Activated T-cell treated with anti-CD3 and anti-CD28 coated beads, Interleukin-2, amount 50 U/mL, for 72 hours (primary cell): ENCODE measurements at regions not wholly inside any gene's neighbourhood (a gene's known extent, or its start where the extent isn't known, plus 50 kb on each side); places are given as distances from the start of the nearest gene placed in this dataset.

Source experiments
- ATAC-seq, 2 donors: fragments of 150-1000 bp; cut with Tn5 transposase; replicated peaks in 1 of 2; 2 replicates each; pipeline ENCODE4 v1.10.0; 2021; ENCODE audit warnings: moderate library complexity in 2 of 2, mild to moderate bottlenecking in 1 of 2
- DNase-seq, 2 donors: peaks; one replicate each; pipeline ENCODE4 v3.0.0; 2021 to 2022; ENCODE audit warnings: mixed read lengths in 1 of 2
- H3K27ac Mint-ChIP-seq: one replicate; pipeline ENCODE4 v1.8.0; 2022; ENCODE audit warnings: mild to moderate bottlenecking, moderate library complexity, mixed read lengths
- H3K27me3 Mint-ChIP-seq: one replicate; pipeline ENCODE4 v1.8.0; 2022; ENCODE audit warnings: low read depth, mixed read lengths
- H3K36me3 Mint-ChIP-seq, 2 donors: one replicate each; pipeline ENCODE4 v1.8.0; 2022; ENCODE audit warnings: mixed read lengths in 2 of 2, mild to moderate bottlenecking in 1 of 2; ENCODE audit not compliant: insufficient read depth in 2 of 2
- H3K4me1 Mint-ChIP-seq: one replicate; pipeline ENCODE4 v1.8.0; 2022; ENCODE audit warnings: low read depth, mixed read lengths
- H3K4me3 Mint-ChIP-seq, 2 donors: one replicate each; pipeline ENCODE4 v1.8.0; 2022; ENCODE audit warnings: mild to moderate bottlenecking in 2 of 2, mixed read lengths in 2 of 2, moderate library complexity in 2 of 2
- H3K9me3 Mint-ChIP-seq, 2 donors: one replicate each; pipeline ENCODE4 v1.8.0; 2022; ENCODE audit warnings: mixed read lengths in 2 of 2

DNA sequence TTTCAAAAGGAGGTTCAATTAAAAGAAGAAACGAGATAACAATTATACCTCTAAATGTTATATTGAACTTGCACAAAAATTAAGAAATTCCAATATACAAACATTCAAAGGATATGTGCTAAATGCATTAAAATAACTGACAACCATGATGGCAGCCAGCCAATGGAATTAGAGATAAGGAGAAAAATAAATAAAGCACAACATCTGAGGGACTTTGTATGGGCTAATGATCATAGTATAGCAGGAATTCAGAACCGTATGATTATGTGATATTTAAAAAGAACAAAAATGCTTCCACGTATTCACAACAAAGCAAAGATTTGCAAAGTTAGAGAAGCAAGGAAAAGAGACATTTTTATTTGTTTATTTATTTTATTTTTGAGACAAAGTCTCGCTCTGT lies 1103.0 kb downstream of the CBLN2 start:
- Mint-ChIP-seq H3K4me1 (no peaks in the 10 kb centered on the region), H3K4me3 (no peak overlapping the region), H3K36me3 (no peaks in the 10 kb centered on the region), H3K27ac (no peak overlapping the region), H3K9me3 (peaks cover 1 to 5% of the 10 kb centered on the region in 2 donors), H3K27me3 (no peaks in the 10 kb centered on the region)
- no peak for ATAC-seq
- no peak for DNase-seq

DNA sequence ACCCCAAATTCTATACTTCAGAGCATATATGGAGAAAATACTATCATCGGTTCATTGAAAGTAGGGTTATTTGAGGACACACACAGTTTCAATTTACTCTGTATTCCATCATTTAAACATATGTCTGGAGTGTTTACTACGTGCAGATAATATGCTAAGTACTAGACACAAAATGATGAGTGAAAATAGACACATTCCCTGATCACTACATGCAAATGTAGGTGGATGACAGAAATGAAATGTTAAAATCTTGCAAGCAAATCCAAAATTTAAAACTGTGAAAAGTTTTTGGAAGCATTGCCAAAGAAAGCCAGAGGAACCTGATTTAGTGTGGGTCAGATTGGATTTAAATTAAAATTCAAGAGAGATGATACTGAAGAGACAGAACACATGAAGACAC lies 1106.6 kb downstream of the CBLN2 start:
- no peak for ATAC-seq
- no peak for DNase-seq
- Mint-ChIP-seq H3K4me3 (no peak overlapping the region), H3K27me3 (no peaks in the 10 kb centered on the region), H3K27ac (no peak overlapping the region), H3K4me1 (no peaks in the 10 kb centered on the region), H3K9me3 (no peaks in the 10 kb centered on the region), H3K36me3 (no peaks in the 10 kb centered on the region)

DNA sequence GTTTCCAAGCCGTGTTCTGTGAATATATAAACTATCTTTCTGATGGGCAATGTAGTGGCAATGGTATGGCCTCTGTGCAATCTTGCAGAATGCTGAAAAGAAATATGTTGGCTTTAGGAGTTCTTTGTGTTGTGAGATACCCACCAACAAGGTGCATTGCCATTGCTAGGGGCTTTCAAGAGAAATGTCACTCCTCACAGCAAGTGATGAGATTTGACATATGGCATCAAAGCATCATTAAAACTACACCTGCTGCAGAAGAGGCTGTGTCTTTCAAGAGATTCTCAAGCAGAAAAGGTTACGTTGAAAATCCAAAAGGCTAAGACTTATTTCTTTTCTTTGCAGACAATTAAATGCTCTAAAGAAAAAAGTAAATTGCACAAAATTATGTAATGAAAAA lies 1110.8 kb downstream of the CBLN2 start:
- Mint-ChIP-seq H3K4me1 (no peaks in the 10 kb centered on the region), H3K9me3 (no peaks in the 10 kb centered on the region), H3K27me3 (no peaks in the 10 kb centered on the region), H3K27ac (no peak overlapping the region), H3K4me3 (no peak overlapping the region), H3K36me3 (no peaks in the 10 kb centered on the region)
- DNase-seq (no peak), ATAC-seq (no peak)

DNA sequence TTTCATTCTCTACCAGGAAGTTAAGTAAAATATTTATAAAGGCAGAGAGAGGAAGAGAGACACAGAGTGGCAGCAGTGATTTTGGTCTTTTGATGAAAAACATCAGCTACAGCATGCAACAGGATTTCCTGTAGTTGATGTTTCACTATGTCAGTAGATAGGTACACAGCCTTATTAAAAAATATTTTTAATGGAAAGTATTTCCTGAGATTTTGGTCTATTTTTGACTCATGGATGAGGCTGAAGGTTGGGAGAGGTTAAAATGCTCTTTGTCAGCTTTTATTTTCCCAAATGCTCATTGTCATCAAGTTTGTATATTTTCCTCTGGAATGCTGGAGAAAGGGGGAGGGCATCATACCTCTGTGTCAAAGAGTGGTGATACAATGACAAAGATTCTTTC lies 1112.5 kb downstream of the CBLN2 start:
- Mint-ChIP-seq H3K27ac (no peak overlapping the region), H3K4me1 (no peaks in the 10 kb centered on the region), H3K27me3 (no peaks in the 10 kb centered on the region), H3K4me3 (no peak overlapping the region), H3K36me3 (no peaks in the 10 kb centered on the region), H3K9me3 (no peaks in the 10 kb centered on the region)
- ATAC-seq (no peak), DNase-seq (no peak)

DNA sequence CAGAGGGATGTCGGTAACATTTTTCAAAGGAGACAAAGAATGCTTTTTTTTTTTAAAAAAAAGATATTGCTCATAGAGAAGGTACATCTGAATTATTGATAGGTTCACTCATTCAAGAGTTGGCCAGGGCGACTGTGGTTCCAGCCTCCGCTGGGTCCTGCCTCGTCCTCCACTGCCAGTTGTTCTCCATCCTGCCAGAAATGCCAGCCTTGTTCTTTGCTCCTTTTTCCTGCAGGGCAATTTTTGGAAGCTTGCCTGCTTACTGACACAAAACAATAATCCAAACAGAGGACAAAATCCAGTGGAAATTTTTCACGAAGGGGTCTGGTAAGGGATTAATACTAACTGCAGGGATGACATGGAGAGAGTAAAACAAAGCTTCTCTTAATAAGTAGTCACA lies 1113.0 kb downstream of the CBLN2 start:
- no peaks in the 10 kb centered on the region for H3K36me3 Mint-ChIP-seq
- no peaks in the 10 kb centered on the region for H3K9me3 Mint-ChIP-seq
- DNase-seq (no peak), ATAC-seq (no peak)
- no peak overlapping the region for H3K27ac Mint-ChIP-seq
- no peaks in the 10 kb centered on the region for H3K4me1 Mint-ChIP-seq
- no peak overlapping the region for H3K4me3 Mint-ChIP-seq
- H3K27me3 Mint-ChIP-seq: no peaks in the 10 kb centered on the region

DNA sequence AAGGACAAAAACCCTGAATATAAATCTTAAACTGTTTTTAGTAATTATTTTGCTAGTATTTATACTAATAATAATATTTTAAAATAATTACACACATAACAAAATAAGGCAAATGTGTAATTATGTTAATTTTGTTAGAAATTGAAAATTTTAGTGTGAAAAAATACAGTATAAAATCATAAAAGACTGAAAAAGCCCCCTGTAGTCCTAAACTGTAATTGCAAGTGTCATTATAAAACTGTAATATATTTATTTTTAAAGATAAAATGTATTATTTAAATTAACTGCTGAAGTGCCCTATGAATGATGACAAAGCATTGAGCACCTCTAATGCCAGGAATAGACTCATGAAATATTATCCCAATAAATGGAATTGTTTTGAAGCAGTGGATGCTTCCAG lies 1117.7 kb downstream of the CBLN2 start:
- no peak for DNase-seq
- no peaks in the 10 kb centered on the region for H3K36me3 Mint-ChIP-seq
- H3K9me3 Mint-ChIP-seq: peaks cover 2 to 4% of the 10 kb centered on the region in 2 donors
- ATAC-seq: no peak
- no peak overlapping the region for H3K27ac Mint-ChIP-seq
- H3K27me3 Mint-ChIP-seq: no peaks in the 10 kb centered on the region
- H3K4me3 Mint-ChIP-seq: no peak overlapping the region
- no peaks in the 10 kb centered on the region for H3K4me1 Mint-ChIP-seq

DNA sequence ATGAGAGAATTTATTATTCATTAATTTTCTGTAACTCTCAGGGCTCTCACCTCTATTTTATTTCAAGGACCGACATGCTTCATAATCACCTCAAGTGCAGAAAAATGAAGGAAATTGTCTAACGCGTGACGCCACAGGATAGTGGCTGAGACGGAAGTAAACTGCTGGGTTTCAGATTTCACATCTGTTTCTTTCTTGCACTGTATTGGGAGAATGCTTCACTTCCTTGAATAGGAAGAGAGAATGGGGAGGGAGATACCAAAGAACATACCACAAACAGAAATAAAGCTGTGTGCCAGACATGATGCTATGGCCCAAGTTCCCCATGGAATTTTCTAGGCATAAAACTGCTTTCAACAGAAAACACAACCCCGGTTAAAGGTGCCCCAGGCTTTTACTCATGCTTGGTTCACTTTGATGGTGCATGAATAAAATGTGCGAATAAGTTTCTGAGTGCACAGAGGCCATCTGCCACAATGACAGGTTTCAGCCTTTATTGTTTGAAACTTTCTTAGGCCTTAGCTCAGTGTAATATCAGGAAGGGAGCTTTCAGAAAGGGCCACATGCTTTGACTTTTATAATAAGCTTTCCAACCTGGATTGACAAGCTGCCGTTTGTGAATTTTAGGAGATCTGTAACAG lies 1116.4 kb downstream of the SOCS6 start:
- no peak for ATAC-seq
- H3K27ac Mint-ChIP-seq: no peak overlapping the region
- no peak overlapping the region for H3K4me3 Mint-ChIP-seq
- H3K36me3 Mint-ChIP-seq: no peaks in the 10 kb centered on the region
- H3K4me1 Mint-ChIP-seq: no peaks in the 10 kb centered on the region
- DNase-seq: no peak
- H3K27me3 Mint-ChIP-seq: no peaks in the 10 kb centered on the region
- H3K9me3 Mint-ChIP-seq: no peaks in the 10 kb centered on the region

DNA sequence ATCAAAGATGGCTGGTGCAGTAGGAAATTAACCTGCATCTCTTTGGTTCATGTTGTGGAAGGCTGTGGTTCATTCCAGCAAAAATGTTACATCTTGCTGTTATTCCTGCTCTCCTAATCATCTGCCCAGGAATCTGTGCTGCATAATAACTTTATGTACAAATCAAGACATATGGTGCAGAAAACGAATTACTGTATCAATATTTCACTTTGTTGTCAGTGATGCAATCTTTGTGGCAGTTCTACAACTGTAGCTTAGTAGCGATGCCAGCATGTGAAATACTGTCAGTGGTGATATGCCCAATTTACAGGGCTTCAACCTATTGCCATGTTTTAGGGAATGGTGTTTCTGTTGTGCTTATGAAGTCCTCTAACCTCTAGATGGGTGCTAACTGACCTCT lies 1114.7 kb downstream of the SOCS6 start:
- Mint-ChIP-seq H3K27me3 (no peaks in the 10 kb centered on the region), H3K4me3 (no peak overlapping the region), H3K27ac (no peak overlapping the region), H3K9me3 (no peaks in the 10 kb centered on the region), H3K4me1 (no peaks in the 10 kb centered on the region), H3K36me3 (no peaks in the 10 kb centered on the region)
- ATAC-seq: no peak
- DNase-seq: no peak

DNA sequence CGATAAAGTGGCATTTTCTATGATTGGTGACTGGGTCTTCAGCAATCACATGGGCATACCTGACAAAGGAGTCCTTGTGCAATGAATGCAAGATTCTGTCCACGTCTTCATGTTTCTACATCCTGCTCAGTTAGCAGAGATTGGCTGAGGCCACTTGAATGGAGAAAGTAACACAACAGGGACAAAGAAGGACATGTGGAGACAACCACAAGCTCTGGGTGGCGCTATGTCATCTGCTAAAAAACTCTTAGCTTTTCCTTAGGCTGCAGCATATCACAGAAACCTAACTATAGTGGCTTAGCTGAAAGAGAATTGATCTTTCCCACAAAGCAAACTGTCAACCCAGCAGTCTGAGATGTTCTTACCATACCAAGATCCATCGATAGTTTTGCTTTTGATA lies 1109.7 kb downstream of the SOCS6 start:
- no peaks in the 10 kb centered on the region for H3K27me3 Mint-ChIP-seq
- no peaks in the 10 kb centered on the region for H3K36me3 Mint-ChIP-seq
- H3K4me3 Mint-ChIP-seq: no peak overlapping the region
- H3K9me3 Mint-ChIP-seq: no peaks in the 10 kb centered on the region
- no peaks in the 10 kb centered on the region for H3K4me1 Mint-ChIP-seq
- DNase-seq (no peak), ATAC-seq (no peak)
- no peak overlapping the region for H3K27ac Mint-ChIP-seq

DNA sequence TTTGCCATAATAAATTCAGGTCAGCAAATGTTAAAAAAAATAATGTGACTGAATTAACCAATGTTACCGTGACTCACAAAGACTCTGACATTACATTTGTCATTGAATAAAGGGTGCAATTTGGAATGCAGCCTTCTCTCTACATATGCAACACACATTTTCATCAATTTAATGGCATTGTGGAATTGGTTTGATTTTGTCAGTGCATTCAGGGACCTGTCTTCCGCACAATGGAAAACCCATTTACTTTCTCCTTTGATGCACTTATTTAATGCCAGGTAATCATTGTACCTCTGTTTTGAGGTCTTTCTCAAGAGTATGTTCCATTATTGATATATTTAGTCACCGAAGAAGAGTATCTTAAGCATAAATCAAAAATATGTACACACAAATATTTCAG lies 1099.3 kb downstream of the SOCS6 start:
- Mint-ChIP-seq H3K27ac (no peak overlapping the region), H3K4me3 (no peak overlapping the region), H3K9me3 (no peaks in the 10 kb centered on the region), H3K27me3 (no peaks in the 10 kb centered on the region), H3K36me3 (no peaks in the 10 kb centered on the region), H3K4me1 (no peaks in the 10 kb centered on the region)
- no peak for ATAC-seq
- DNase-seq: no peak

DNA sequence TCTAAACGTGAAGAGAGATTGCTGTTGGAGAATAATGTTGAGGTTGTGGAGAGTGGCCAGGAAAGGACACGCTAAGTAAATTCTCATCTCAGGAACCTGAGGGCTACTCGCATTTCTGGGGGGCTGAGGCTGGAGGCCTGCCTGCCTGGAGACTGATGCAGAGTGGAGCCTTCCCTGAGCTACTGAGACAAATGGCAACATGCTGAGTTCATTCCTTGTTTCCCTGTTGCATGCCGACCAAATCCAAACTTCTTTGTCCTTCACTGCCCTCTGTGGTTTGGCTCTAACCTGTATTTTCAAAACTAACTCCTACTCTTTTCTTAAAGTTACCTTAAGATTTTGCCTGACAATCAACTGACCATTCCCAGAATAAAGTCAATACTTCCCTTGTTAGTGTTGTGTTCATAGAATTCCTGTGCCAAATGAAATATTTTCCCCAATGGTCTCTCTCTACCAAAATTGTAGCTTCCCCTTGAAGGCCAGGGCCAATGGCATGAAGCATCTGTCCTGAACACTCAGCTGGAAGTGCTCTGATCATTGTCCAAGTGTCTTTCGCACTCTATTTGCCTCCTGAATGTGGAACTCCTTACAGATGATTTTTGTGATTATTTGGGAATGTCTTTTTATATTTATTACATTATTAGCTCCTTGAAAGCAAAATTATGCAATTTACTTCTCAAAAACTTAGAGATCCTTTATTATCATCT lies 1085.6 kb downstream of the SOCS6 start:
- ATAC-seq (no peak), DNase-seq (no peak)
- H3K4me3 Mint-ChIP-seq: no peak overlapping the region
- peaks cover 1 to 4% of the 10 kb centered on the region in 2 donors for H3K9me3 Mint-ChIP-seq
- no peaks in the 10 kb centered on the region for H3K4me1 Mint-ChIP-seq
- no peaks in the 10 kb centered on the region for H3K27me3 Mint-ChIP-seq
- H3K27ac Mint-ChIP-seq: no peak overlapping the region
- H3K36me3 Mint-ChIP-seq: no peaks in the 10 kb centered on the region

DNA sequence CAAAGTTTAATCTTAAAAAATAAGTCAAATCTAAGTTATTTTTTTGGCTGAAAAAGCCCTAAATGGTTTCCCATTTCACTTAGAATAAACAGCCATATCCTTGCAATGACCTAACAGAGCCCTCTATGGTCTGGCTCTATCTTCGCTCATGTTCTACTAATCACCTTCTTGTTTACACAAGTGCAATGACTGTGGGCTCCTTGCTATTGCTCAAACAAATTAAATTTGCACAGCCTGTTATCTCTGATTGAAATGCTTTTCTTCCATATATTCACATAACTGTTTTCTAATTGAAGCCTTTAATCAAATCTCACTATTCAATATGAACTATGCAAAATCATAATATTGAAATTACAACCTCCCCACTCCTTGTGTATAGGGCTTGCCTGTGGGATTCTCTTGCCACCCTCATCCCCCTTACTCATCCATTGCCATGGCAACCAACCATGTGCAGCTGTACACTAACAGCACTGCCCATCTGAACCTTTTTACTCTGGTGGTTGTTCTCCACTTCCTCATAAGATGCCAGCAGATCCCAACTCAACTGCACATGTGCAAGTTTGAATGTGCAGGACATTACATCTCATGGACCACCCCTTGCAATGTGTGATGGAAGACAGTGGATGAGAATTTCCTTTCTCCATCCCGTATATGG lies 1083.2 kb downstream of the SOCS6 start:
- H3K36me3 Mint-ChIP-seq: no peaks in the 10 kb centered on the region

DNA sequence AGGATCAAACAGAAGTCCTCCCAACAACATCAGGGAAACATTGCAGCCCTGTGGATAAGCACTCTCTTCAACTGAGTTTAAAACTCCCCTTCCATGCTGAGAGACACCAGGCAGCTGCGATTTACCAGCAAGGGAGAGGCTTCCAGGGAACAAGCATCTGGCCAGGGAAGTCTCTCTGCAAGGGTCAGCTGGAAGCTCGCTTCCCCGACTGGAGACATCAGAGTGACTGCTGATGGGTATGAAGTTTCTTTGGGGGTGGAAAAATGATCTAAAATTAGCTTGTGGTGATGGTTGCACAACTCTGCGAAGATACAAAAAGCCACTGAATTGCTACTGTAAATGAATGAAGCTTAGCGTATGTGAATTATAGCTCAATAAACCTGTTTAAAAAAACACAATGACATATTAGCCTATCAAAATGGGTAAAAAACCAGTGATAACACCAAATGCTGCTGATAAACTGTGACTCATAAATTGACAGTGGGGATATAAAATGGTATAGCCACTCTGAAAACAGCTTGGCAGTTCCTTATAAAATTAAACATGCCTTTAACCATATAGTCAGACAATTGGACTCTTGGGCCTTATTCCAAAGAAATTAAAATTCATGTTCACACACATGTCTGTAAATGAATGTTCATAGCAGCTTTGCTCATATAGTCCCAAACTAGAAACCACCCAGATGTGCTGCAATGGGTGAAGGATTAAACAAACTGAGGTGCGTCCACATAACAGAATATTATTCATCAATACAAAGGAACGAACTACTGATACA lies 1082.0 kb downstream of the SOCS6 start:
- Mint-ChIP-seq H3K9me3 (peaks cover 4 to 13% of the 10 kb centered on the region in 2 donors), H3K4me1 (no peaks in the 10 kb centered on the region), H3K36me3 (peaks cover 2 to 4% of the 10 kb centered on the region in 2 donors), H3K27ac (no peak overlapping the region), H3K4me3 (no peak overlapping the region), H3K27me3 (no peaks in the 10 kb centered on the region)
- ATAC-seq (no peak), DNase-seq (no peak)

More for the DNA sequence above, 1083.2 kb downstream of the SOCS6 start:
- ATAC-seq: no peak
- no peaks in the 10 kb centered on the region for H3K4me1 Mint-ChIP-seq
- peaks cover 1 to 7% of the 10 kb centered on the region in 2 donors for H3K9me3 Mint-ChIP-seq
- DNase-seq: no peak
- no peaks in the 10 kb centered on the region for H3K27me3 Mint-ChIP-seq
- H3K4me3 Mint-ChIP-seq: no peak overlapping the region
- no peak overlapping the region for H3K27ac Mint-ChIP-seq
